ENCODE measurements at regions not wholly inside any gene's neighbourhood (a gene's known extent, or its start where the extent isn't known, plus 50 kb on each side); places are given as distances from the start of the nearest gene placed in this dataset.

- Mint-ChIP-seq H3K27ac (ENCODE audit: unreplicated experiment) (no peak overlapping the region), H3K4me3 (ENCODE audit: unreplicated experiment) (no peak overlapping the region)
- no peak for DNase-seq (ENCODE audit: low spot score)
These were observed 152.4 kb downstream of the ABCC12 start for GRCh38 chr16:48003206-48003907.

DNA sequence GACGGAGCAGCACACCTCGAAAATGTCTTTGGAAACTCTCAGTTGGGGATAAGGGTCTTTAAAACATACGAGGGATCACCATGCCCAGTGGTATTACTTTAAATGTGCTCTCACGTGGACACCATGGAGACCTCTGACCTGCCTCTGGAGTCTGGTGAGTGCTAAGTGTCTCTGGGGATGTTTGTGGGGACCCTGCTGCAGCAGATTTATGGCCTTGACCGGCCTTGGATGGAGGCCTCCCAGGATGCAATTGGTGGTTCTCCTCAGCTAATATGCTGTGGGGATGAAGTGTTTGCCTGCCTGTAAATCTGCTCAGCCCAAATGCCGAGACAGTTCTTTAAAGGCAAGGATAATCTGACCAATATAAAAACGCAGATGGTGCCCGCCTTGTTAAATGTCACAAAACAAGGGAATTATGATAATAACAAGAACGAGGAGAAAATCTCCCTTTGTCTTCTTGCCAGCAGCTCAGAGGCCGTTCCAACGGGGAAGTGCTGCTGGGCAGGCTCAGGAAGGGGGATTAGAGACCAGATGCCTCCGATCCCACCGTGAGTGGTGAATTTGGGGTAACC lies 154.4 kb downstream of the ABCC12 start:
- Mint-ChIP-seq H3K27ac (ENCODE audit: unreplicated experiment) (no peak overlapping the region), H3K4me3 (ENCODE audit: unreplicated experiment) (no peak overlapping the region), H3K4me1 (ENCODE audit: unreplicated experiment) (peaks cover 9% of the 10 kb centered on the region), H3K27me3 (ENCODE audit: unreplicated experiment) (peaks cover 6% of the 10 kb centered on the region), H3K36me3 (ENCODE audit: low read depth, unreplicated experiment) (no peaks in the 10 kb centered on the region), H3K9me3 (ENCODE audit: unreplicated experiment) (no peaks in the 10 kb centered on the region)
- TF ChIP-seq, protein P1, sequence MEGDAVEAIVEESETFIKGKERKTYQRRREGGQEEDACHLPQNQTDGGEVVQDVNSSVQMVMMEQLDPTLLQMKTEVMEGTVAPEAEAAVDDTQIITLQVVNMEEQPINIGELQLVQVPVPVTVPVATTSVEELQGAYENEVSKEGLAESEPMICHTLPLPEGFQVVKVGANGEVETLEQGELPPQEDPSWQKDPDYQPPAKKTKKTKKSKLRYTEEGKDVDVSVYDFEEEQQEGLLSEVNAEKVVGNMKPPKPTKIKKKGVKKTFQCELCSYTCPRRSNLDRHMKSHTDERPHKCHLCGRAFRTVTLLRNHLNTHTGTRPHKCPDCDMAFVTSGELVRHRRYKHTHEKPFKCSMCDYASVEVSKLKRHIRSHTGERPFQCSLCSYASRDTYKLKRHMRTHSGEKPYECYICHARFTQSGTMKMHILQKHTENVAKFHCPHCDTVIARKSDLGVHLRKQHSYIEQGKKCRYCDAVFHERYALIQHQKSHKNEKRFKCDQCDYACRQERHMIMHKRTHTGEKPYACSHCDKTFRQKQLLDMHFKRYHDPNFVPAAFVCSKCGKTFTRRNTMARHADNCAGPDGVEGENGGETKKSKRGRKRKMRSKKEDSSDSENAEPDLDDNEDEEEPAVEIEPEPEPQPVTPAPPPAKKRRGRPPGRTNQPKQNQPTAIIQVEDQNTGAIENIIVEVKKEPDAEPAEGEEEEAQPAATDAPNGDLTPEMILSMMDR (IDR thresholded peaks at IDR 0.05; ENCODE audit: unreplicated experiment) = no peak
- DNase-seq (ENCODE audit: low spot score) = no peak

More at GRCh38 chr16:48003206-48003907, 152.4 kb downstream of the ABCC12 start:
- TF ChIP-seq, protein P1 (IDR thresholded peaks at IDR 0.05; ENCODE audit: unreplicated experiment) = no peak
- Mint-ChIP-seq H3K27me3 (ENCODE audit: unreplicated experiment) (peaks cover 7% of the 10 kb centered on the region), H3K4me1 (ENCODE audit: unreplicated experiment) (peaks cover 9% of the 10 kb centered on the region), H3K36me3 (ENCODE audit: low read depth, unreplicated experiment) (no peaks in the 10 kb centered on the region), H3K9me3 (ENCODE audit: unreplicated experiment) (no peaks in the 10 kb centered on the region)

GRCh38 chr16:48000622-48001021 lies 155.2 kb downstream of the ABCC12 start:
- Mint-ChIP-seq H3K36me3 (ENCODE audit: low read depth, unreplicated experiment) (no peaks in the 10 kb centered on the region), H3K27ac (ENCODE audit: unreplicated experiment) (no peak overlapping the region), H3K4me1 (ENCODE audit: unreplicated experiment) (peaks cover 9% of the 10 kb centered on the region), H3K27me3 (ENCODE audit: unreplicated experiment) (peaks cover 6% of the 10 kb centered on the region), H3K4me3 (ENCODE audit: unreplicated experiment) (no peak overlapping the region), H3K9me3 (ENCODE audit: unreplicated experiment) (no peaks in the 10 kb centered on the region)
- DNase-seq (ENCODE audit: low spot score) = no peak
- TF ChIP-seq, protein P1 (IDR thresholded peaks at IDR 0.05; ENCODE audit: unreplicated experiment) = no peak

DNA sequence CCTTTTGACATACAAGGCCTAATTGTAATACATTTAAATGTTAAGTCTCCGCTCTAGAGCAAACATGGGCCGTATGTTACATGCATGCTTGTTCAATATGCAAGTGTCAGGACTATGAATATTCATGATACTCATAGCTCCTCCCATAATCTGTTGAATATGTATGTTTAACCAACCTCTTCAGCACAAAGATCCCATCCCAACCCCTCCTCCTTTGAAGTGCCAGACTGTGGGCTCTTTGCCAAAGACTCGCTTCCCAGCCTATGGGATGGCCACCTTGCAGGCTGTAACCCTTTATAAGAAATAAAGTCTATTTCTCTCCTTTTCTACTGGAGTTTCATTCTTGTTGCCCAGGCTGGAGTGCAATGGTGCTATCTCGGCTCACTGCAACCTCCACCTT lies 156.2 kb downstream of the ABCC12 start:
- no peaks in the 10 kb centered on the region for H3K36me3 Mint-ChIP-seq (ENCODE audit: low read depth, unreplicated experiment)
- H3K9me3 Mint-ChIP-seq (ENCODE audit: unreplicated experiment) = no peaks in the 10 kb centered on the region
- no peak for DNase-seq (ENCODE audit: low spot score)
- H3K4me1 Mint-ChIP-seq (ENCODE audit: unreplicated experiment) = peaks cover 9% of the 10 kb centered on the region
- H3K27me3 Mint-ChIP-seq (ENCODE audit: unreplicated experiment) = peaks cover 6% of the 10 kb centered on the region
- TF ChIP-seq, protein P1 (IDR thresholded peaks at IDR 0.05; ENCODE audit: unreplicated experiment) = no peak
- no peak overlapping the region for H3K4me3 Mint-ChIP-seq (ENCODE audit: unreplicated experiment)
- no peak overlapping the region for H3K27ac Mint-ChIP-seq (ENCODE audit: unreplicated experiment)

DNA sequence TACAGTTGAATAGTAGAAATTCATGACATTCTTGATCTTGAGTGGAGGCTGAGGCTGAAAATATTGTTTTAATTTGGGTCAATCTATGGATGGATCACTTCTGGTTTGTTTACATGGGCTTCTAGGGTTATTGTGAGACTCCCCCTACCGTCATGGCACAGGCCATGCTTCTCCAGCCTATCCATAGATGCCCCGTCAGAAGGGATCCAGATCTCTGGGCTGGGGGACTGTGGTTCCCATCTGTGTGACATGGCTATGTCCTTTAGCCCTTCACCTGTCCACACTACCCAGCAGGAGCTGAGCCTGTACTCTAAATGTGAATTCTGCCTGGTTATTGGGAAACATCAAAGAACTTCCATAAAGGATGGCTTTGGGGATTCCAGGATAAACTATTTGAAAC lies 160.4 kb downstream of the ABCC12 start:
- no peaks in the 10 kb centered on the region for H3K36me3 Mint-ChIP-seq (ENCODE audit: low read depth, unreplicated experiment)

More for the DNA sequence above, 160.4 kb downstream of the ABCC12 start:
- TF ChIP-seq, protein P1 (IDR thresholded peaks at IDR 0.05; ENCODE audit: unreplicated experiment) = no peak
- Mint-ChIP-seq H3K4me1 (ENCODE audit: unreplicated experiment) (no peaks in the 10 kb centered on the region), H3K27me3 (ENCODE audit: unreplicated experiment) (no peaks in the 10 kb centered on the region), H3K9me3 (ENCODE audit: unreplicated experiment) (no peaks in the 10 kb centered on the region), H3K4me3 (ENCODE audit: unreplicated experiment) (no peak overlapping the region), H3K27ac (ENCODE audit: unreplicated experiment) (no peak overlapping the region)
- DNase-seq (ENCODE audit: low spot score) = no peak
